NCI-H146 (cell line): ENCODE measurements at regions not wholly inside any gene's neighbourhood (a gene's known extent, or its start where the extent isn't known, plus 50 kb on each side); places are given as distances from the start of the nearest gene placed in this dataset.
A peak's percentile ranks its signal among the peaks of the same experiment; 100 is the strongest.

ENCODE experiments used
- DNase-seq: peaks from one replicate; lab custom pipeline; 2025; lab: John Stamatoyannopoulos, UW

DNA sequence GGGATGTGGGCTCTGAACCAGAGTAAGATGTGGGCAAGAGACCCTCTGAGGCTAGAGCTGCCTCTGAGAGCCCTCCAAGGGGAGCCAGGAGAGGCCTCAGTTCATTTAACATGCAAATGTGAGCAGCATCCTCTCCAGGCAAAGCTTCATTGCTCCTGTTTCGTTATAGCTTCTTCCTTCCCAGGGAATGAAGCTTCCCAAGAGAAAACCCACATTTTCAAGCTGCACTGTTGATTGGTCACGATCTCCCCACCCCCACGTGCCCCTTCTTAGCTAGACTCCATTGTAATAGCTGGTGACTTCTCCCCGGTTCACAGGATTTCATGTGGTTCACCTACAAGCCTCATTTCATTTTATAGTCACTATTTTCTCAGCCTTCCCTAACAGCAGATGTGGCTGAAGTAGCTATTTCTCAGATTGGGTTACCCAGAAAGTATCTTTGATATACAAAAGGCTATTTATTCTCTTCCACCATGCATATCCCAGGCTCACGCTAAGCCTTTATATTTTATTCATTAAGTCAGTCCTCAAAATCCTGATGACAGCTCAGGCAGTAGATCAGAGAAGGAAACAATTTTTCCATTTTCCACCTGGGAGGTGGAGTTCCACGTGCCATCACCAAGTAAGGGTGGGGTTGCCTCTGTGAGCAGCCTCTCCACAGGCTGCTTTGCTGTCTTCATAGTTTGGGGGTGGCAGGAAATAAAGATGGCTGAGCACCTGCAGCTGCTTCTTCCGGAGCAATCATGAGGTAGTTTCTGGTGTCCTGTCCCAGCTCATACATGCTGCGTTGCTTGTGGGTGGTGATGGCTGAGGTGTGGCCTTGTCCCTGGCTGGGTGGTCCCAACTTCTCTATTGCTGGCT, 178.3 kb upstream of the RAB4A start:
- no peak for DNase-seq

DNA sequence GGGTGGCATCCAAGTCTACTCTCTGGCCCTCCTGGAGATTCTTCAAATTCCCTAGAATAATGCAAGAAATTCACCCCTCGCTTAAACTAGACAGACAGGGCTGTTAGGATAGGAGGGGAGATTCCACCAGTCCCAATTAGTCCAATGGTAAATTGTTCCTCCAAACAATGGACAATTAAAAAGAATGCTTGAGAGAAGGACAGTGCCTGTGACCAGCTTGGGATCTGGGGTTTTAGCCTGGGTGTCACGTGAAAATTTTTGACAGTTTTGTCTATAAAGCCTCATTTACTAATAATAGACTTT, 177.7 kb upstream of the RAB4A start:
- no peak for DNase-seq

DNA sequence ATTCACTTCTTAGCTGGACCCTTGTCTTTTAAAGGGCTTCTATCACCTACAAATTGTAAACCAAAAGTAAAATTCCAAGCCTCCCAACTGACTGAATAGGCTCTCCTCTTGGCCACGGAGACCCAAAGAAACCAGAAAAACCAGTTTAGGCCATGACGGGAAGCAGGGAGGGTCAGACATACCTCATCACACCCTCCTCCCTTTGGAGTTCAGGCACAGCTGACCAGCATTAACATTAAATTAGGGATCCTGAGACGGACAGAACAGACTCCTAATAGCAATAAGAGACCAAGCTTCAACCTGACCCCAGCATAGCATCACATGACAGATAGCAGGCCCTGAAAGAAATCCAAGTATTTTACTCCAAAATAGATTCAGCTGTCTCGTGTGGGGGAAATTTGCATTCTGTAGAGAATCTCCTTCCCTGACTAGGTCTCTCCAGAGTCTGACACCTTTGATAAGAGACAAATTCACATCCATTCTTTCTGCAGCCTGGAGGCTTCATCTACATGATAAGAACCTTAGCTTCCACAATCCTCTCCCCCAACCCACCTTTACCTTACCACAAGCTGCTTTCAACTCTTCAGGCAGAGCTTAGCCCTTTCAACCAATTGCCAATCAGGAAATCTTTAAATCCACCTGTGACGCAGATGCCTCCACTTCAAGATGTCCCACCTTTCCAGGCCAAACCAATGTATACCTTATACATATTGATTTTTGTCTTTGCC, 177.1 kb upstream of the RAB4A start:
- DNase-seq: peak; percentile 10

DNA sequence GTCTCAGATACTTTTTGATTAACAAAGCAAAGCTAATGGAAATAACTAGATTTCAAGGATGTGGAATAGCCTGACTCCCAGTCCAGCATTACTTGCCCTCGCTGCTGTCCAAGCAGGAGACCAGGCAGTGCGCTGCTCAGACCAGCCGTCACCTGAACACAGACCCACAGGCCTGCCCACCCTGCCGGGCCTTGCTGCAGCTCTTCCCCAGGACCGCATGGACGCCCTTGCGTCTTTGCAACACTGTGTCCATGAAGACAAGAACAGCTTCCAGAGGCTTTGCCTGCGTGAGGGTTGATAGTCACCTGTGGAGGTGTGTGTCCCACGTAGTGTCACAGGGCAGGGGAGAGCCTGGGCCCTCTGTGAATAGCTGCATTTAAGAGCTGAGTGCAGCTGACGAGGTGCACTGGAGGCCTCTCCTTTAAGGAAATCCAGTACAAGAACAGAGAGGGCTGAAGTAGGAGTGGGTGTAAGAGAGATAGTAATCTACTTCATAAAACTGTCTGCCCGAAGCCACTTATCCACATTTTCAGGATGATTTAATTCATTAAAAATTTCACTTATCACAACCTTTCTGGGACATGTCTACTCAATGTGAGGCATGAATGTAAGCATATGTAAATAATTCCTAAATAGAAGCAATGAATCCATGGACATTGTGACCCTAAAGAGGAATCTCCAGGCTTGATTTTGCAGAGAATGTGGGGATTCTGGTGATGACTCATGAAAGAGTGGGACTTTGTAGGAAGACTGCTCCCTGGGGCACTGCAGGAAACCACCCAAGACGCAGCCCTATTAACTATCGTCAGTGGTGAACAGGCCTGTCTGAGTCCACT, 176.2 kb upstream of the RAB4A start:
- DNase-seq: no peak

DNA sequence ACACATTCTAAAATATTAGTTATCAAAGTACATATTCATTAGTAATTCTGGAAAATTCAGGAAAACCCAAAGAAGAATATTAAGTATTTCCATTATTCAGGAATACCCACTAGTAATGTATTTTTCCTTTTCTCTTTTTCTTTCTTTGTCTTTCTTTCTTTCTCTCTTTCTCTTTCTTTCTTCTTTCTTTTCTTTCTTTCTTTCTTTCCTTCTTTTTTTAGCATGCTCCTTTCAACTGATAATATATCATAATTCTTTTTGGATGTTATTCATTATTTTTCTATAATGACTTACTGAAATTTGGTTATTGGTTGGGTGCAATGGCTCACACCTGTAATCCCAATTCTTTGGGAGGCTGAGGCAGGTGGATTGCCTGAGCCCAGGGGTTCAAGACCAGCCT, 175.6 kb upstream of the RAB4A start:
- no peak for DNase-seq

DNA sequence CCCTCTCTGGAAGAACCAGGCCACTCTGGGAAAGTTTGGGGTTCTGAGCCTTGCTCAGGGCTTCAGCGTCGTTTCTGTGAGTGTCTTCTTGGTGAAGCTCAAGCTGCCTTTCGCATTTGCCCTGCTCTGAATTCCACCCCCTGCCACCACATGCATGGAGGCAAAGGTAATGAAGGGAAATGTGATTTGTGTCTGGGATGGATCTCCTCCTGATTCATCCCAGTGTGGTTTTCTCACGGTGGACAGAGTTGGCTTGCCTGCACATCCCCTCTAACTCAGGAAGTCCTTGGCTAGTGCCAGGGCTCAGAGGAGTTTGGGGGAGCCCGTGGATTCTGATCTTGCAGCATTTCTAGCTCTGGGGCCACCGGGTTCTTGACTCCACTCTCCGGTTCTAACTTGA, 173.6 kb upstream of the RAB4A start:
- no peak for DNase-seq

DNA sequence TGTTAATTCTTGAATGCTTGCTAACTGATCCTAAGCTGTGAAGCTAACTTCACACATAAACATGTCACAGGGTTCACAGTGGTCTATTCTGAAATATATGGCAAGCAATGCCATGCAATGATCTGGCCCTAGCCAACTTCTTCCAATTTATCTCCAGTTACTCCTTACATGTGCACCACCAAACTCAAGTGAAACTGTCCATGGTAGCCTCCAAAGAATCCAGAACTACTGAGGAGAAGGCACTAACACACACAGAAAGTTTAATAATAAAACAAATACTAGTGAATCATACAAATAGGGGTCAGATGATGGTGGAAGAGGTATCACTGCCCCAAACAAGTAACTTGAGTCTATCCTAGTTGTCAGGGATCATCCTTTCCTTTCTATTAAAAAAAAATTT, 172.6 kb upstream of the RAB4A start:
- no peak for DNase-seq

DNA sequence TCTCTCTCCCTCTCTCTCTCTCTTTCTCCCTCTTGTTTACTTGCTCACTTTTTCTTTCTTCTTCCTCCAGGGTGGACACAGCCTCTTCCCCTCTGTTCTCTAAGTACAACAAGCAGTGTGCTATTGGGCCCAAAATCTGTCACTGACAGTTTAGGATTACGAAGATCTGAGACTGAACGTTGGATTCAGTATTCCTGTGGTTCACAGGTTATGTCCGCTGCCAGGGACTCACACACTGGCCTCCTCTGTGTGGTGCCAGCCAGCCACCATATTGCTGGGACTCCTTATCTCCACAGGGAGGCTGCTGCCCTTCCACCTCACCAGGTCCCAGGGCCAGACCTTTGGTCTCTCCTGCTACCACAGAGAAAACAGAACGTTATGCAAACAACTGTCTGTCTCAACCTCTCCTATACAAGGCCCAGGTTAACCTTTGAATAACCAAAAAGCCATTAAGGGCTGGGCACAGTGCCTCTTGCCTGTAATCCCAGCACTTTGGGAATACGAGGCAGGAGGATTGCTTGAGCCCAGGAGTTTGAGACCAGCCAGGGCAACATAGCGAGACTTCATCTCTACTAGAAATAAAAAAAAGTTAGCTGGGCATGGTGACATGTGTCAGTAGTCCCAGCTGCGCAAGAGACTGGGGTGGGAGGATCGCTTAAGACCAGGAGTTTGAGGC, 171.9 kb upstream of the RAB4A start:
- DNase-seq: no peak

DNA sequence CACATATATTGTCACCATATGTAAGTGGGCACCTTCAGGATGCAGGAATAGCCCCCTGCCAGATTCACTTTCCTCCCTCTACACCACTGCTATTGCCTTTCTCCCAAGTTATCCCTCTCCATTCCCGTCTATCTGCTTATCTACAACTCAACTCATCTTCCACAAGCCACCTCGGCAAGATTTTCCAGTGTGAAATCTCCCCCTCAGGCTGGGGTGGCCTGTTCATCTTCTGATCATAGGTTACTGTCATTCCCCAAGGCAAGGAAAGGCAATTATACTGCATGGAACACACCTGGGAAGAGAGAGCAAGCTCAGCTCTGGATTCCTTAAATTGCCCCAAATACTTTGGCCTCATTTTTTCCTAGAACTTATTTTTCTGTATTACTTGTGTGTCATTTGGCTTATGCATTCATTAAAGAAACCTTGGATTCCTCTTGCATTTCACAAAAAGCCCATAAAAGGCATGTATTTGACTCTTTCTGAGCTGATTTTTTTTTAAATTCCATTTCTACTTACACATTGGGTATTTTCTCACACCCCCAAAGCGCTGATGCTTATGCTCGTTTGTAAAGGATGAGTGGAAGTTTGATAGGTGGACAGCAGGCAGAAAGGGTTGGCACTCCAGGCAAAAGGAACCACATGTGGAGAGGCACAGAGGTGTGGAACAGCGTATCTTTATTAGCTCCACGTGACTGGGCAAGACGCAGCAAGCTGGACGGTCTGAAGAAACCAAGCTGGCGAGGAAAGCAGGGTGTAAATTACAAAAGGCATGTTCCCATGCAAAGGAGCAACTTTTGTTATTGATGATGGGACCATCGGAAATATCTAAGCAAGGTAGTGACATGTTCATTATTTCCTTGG, 169.7 kb upstream of the RAB4A start:
- no peak for DNase-seq

DNA sequence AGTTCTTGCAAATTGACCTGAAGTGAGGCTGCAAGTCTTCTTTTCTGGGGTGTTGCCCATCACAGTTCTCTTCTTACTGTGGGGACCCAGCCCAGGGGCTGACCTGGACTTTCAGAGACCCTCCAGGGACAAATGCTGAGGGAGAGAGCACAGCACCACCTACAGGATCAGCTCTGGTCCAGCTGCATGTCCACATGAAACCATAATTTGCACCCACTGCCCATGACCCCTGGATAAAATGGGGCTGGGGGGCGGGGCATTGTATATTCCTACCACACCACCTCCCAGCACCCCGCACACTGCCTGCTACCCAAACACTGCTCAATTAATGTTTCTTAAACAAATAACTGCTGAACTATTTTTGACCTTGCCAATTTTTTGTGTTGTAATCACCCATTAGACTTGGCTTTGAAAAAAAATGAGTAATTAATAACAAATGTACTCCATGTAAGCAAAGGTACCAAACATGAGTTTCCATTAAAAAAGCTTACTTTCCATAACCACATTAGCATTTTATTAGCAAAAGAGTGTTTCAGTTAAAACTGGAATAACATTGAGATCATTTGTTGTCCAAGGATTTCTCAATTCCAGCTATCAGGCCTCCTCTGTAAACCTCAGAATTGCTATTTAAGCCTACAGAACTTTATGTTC, 168.0 kb upstream of the RAB4A start:
- no peak for DNase-seq

DNA sequence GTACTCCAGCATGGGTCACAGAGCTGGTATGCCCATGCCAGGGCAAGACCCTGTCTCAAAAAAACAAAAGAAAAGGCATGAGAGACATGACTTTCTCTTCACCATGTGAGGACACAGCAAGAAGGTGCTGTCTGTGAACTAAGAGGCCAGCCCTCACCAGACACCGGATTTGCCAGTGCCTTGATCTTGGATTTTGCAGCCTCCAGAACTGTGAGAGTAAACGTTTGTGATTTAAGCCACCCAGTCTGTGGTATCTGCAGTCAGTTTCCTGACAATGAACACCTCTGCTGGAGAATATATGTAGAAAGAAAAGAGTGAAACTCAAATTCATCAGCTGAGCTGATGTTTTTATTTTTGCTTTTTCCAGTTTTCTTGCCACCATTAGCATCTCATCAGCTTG, 166.3 kb upstream of the RAB4A start:
- DNase-seq: no peak

DNA sequence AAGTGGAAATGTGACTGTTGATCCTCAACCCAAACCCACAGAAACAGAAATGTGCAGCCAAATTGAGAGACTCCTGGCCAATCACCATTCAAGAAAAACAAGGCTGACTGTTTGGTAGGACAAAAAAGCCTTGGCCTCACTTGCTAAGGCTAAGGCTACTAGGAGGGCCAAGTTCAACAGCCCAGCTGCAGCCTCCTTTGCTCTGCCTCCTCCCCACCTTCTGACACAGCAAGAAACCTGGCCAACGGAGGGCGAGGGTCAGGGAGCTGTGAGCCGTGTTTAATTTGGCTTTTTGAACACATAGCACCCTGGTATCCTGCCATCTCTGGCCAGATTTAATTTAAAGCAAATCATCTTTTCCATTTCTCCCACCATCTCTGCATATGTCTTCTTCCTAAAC, 165.8 kb upstream of the RAB4A start:
- DNase-seq: no peak

DNA sequence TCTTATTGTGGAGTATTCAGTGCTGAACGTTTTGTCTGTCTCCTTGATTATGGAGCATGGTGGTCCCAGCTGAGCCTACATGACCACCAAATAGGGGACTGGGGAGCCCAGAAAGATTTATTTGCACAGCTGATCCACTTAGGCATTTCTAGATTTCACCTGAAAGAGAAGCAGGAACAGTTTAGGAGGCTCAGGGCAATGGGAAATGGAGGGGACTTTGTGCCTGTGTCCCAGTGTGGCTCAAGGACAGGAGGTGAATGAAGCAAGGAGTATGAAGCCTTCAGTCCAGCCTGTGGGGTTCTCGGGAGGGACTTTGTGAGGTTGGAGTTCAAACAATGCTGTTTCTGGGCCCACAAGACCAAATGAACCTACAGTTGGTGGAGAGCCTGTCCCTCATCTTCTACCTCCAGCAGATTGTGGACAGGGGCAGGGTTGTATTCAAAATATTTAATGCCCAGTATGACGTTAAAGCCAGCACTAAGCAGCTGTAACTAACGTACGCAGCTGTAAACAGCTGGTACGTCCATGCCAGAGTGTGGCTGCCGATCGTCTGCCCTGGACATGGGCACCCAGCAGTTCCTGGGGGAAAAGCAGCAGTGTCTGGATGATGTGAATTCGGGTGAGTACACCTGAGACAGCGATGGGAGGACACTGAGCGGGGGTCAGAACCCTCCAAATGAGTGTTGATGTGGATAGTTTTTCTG, 164.9 kb upstream of the RAB4A start:
- DNase-seq: no peak

DNA sequence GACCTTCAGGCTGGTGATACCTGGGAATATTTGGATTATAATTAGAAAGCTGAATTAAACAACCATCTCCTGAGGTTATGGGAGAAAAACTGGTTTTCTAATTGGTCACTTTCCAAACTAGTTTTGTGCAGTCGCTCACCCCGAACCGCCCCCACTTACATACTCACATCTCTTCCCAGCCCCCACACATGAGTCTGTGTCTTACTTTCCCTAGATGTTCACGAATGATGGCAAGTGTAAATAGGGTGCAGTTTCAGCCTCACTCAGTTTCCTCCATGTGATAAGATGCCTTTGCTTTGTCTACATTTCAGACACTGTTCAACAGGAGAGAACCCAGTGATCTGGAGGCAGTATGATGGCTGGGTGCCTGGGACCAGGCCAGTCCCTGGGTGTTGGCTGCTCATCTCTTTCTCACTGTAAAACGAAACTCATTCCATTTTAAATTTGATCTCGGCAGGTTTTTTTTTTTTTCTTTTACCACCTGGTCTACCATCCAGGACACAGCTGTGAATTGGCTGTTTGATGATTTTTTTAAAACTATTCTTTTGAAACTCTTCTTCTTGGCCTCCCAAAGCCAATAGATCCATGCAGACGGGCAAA, 164.3 kb upstream of the RAB4A start:
- DNase-seq: no peak

DNA sequence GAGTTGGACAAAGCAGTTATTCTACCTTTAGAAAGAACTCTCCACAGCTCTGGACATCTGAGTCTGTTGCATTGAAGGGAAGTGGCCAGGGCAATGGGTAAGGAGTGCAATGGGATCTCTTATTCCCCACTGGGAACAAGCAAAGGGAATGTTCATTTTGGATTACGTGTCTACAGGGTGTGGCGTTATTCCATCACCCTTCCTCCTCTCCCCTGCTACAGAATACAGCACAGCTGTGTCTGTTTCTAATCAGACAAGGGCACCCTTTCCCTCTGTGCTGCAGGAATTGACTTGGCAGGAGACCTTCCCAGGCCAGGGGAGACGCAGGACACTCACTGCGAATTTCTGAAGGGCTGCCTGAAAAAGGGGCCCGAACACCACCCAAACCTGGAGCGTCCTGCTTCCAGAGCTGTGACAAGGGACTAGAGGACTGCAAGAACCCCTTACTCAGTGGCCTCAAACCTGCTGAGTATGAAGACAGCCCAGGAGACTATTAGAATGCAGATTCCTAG, 163.6 kb upstream of the RAB4A start:
- no peak for DNase-seq

DNA sequence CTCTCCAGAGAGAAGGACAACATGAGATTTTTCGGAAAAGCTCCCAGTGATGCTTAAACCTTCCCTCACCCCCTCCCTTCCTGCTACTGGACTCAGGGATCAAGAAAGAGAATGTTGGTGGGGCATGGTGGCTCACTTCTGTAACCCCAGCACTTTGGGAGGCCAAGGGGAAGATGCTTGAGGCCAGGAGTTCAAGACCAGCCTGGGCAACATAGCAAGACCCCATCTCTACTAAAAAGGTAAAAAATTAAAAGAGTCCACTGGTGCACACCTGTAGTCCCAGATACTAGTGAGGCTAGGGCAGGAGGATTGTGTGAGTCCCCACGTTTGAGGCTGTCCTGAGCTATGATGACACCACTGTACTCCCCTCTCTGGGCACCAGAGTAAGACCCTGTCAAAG, 162.9 kb upstream of the RAB4A start:
- DNase-seq: no peak

DNA sequence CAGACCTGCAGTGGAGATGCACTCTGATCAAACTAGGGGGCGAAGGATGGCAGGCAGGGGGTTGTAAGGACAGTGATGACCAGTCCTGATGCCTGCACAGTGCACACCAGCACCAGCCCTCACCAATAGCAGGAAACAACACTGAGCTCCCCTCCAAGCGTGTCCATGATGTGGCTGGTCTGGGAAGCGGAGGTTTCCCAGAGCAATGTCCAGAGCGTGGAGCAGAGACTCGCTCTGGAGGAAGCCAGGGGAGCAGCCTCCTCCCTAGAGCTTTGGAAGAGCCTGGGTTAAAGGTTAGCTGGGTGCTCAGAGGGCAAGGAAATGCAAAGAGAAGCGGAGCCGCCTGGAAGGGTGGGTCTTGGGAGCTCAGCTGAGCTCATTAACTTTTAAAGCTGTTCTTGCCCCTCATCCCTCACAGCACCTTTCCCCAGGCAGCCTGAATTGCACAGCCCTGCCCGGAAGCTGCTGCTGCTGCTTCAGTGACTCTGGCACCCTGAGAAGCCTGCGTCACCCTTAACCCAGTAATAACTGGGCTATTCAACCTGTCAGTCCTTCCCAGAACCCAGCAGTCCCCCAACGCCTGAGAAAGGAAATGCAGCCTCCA, 162.2 kb upstream of the RAB4A start:
- no peak for DNase-seq

DNA sequence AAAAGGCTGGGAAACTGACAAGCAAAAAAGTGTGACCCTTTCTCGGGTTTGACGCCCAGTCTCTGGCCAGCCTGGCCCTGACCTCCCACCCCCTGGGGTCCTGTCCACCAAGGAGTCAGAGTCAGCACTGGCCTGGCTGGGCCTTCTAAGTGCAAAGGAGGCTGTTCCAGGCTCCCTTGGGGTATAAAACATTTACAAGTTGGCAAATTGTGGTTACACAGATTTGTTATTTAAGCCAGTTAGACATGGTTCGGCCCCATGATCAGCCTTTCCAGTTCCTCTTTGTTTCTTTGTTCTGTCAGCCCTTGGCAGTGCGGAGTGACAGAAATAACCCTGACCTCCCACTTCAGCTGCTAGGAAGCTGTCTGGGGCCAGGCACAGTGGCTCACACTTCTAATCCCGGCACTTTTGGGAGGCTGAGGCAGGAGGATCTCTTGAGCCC, 161.6 kb upstream of the RAB4A start:
- DNase-seq: no peak

DNA sequence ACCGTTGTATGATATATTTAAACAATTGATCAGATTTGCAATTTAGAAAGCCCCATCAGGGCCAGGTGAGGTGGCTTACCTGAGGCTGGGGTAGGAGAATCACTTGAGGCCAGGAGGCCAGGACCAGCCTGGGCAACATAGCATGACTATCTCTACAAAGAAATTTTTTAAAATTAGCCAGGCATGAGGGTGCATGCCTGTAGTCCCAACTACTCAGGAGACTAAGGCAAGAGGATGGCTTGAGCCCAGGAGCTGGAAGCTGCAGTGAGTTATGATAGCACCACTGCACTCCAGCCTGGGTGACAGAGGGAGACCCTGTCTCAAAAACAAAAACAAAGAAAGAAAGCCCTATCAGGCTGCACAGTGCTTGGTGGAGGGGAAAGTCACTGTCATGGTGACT, 159.9 kb upstream of the RAB4A start:
- DNase-seq: no peak
